Mesenchymal stem cell (in vitro differentiated cells and primary cell): ENCODE measurements at regions not wholly inside any gene's neighbourhood (a gene's known extent, or its start where the extent isn't known, plus 50 kb on each side); places are given as distances from the start of the nearest gene placed in this dataset.

Source experiments
- DNase-seq: peaks from one replicate; pipeline ENCODE4 v3.0.0-alpha.2; 2013
- H2AFZ ChIP-seq: one replicate; pipeline ENCODE4 v1.6.1; 2013; ENCODE audit warnings: low read depth, mild to moderate bottlenecking, control low read depth, inconsistent platforms, low read length, moderate library complexity
- H2AK5ac ChIP-seq: 2 replicates; pipeline ENCODE4 v1.6.1; 2013; ENCODE audit warnings: low read length, moderate library complexity, mild to moderate bottlenecking, inconsistent platforms; ENCODE audit not compliant: severe bottlenecking
- H2BK120ac ChIP-seq: one replicate; pipeline ENCODE4 v1.6.1; 2013; ENCODE audit warnings: low read depth, mild to moderate bottlenecking, inconsistent platforms, low read length, moderate library complexity
- H2BK12ac ChIP-seq, 2 experiments: one replicate each; pipeline ENCODE4 v1.6.1; 2013; ENCODE audit warnings: inconsistent platforms in 2 of 2, low read length in 2 of 2, mild to moderate bottlenecking in 2 of 2, moderate library complexity in 2 of 2, control low read depth in 1 of 2
- H2BK15ac ChIP-seq: one replicate; pipeline ENCODE4 v1.6.1; 2013; ENCODE audit warnings: mild to moderate bottlenecking, low read depth, inconsistent platforms; ENCODE audit not compliant: poor library complexity, severe bottlenecking
- H2BK5ac ChIP-seq: 2 replicates; pipeline ENCODE4 v1.6.1; 2013; ENCODE audit warnings: low read depth, mild to moderate bottlenecking, low read length, control low read depth, inconsistent platforms; ENCODE audit not compliant: poor library complexity, severe bottlenecking
- H3K14ac ChIP-seq, 2 experiments: one replicate each; pipeline ENCODE4 v1.6.1; 2013; ENCODE audit warnings: inconsistent platforms in 2 of 2, low read length in 2 of 2, control low read depth in 1 of 2, mild to moderate bottlenecking in 1 of 2, moderate library complexity in 1 of 2
- H3K18ac ChIP-seq, 2 experiments: one replicate each; pipeline ENCODE4 v1.6.1; 2013; ENCODE audit warnings: inconsistent platforms in 2 of 2, low read length in 2 of 2, control low read depth in 1 of 2, low read depth in 1 of 2, mild to moderate bottlenecking in 1 of 2
- H3K23ac ChIP-seq, 2 experiments: one replicate each; pipeline ENCODE4 v1.6.1; 2013; ENCODE audit warnings: inconsistent platforms in 2 of 2, low read length in 2 of 2, mild to moderate bottlenecking in 2 of 2, moderate library complexity in 2 of 2, control low read depth in 1 of 2
- H3K27ac ChIP-seq: 2 replicates; pipeline ENCODE4 v1.5.1; 2013; ENCODE audit warnings: mild to moderate bottlenecking, moderate library complexity, low read length, control low read depth, inconsistent platforms; ENCODE audit not compliant: poor library complexity, severe bottlenecking
- H3K27me3 ChIP-seq, 2 experiments: 2 replicates each; pipeline versions ENCODE4 v1.6.1 to v1.7.0; 2013; ENCODE audit warnings: low read length in 2 of 2, mild to moderate bottlenecking in 2 of 2, moderate library complexity in 2 of 2, control low read depth in 1 of 2, inconsistent platforms in 1 of 2; ENCODE audit not compliant: control insufficient read depth in 1 of 2, insufficient read depth in 1 of 2
- H3K36me3 ChIP-seq, 2 experiments: 2 replicates each; pipeline versions ENCODE4 v1.6.1 to v1.7.0; 2013; ENCODE audit warnings: low read length in 2 of 2, control low read depth in 1 of 2, inconsistent platforms in 1 of 2, low read depth in 1 of 2, mild to moderate bottlenecking in 1 of 2; ENCODE audit not compliant: insufficient read depth in 2 of 2, control insufficient read depth in 1 of 2
- H3K4ac ChIP-seq, 2 experiments: one replicate each; pipeline ENCODE4 v1.6.1; 2013; ENCODE audit warnings: inconsistent platforms in 2 of 2, low read length in 2 of 2, mild to moderate bottlenecking in 2 of 2, moderate library complexity in 2 of 2, control low read depth in 1 of 2, low read depth in 1 of 2
- H3K4me1 ChIP-seq: 2 replicates; pipeline ENCODE4 v1.6.1; 2013; ENCODE audit warnings: low read depth, low read length, control low read depth; ENCODE audit not compliant: control insufficient read depth, insufficient read depth
- H3K4me2 ChIP-seq: 2 replicates; pipeline ENCODE4 v1.6.1; 2013; ENCODE audit warnings: low read length, mild to moderate bottlenecking, inconsistent platforms; ENCODE audit not compliant: poor library complexity, severe bottlenecking
- H3K4me3 ChIP-seq, 2 experiments: 2 replicates each; pipeline versions ENCODE4 v1.5.1 to v1.7.0; 2013; ENCODE audit warnings: low read length in 2 of 2, mild to moderate bottlenecking in 2 of 2, control low read depth in 1 of 2, low read depth in 1 of 2; ENCODE audit not compliant: insufficient read depth in 1 of 2
- H3K79me1 ChIP-seq: replicated peaks from 2 replicates; pipeline ENCODE4 v1.6.1; 2013; ENCODE audit warnings: mild to moderate bottlenecking, control low read depth, low read length, inconsistent platforms; ENCODE audit not compliant: poor library complexity, severe bottlenecking
- H3K9ac ChIP-seq: 2 replicates; pipeline ENCODE4 v1.7.0; 2013; ENCODE audit warnings: mild to moderate bottlenecking, low read length, moderate library complexity
- H3K9me3 ChIP-seq: 2 replicates; pipeline ENCODE4 v1.7.0; 2013; ENCODE audit warnings: mild to moderate bottlenecking, low read length; ENCODE audit not compliant: control insufficient read depth
- H4K8ac ChIP-seq: one replicate; pipeline ENCODE4 v1.6.1; 2013; ENCODE audit warnings: inconsistent platforms, mild to moderate bottlenecking, low read length, moderate library complexity
- H4K91ac ChIP-seq: one replicate; pipeline ENCODE4 v1.6.1; 2013; ENCODE audit warnings: mild to moderate bottlenecking, low read length, inconsistent platforms
- WGBS: methylation state at CpG from one replicate; pipeline ENCODE4 v1.1.7; 2013; ENCODE audit warnings: mixed read lengths; 5-methylcytosine and 5-hydroxymethylcytosine counted together

DNA sequence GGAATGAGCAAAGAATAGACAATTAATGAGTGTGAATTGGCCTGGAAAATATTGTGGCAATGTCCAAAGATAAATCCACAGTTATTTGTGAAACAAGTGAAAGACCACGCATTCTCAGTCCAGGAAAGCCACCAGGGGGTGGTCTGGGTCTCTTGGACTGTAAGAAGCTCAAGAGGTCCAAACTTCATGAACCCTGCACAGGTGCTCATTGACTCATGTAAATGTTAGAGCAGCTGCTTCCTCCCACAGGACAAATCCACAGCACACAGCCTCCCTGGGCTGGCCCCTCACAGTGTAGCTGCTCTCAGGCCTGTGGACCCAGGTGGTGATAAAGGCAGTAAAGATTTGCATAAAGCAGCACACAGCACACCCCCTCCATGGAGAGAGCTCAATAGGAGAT, 114.0 kb downstream of the ZNF280B start:
- H3K4me3 ChIP-seq, result no peak overlapping the region
- H3K27me3 ChIP-seq, result peaks cover 18 to 31% of the 10 kb centered on the region in 2 experiments
- DNase-seq, result no peak
- no peak overlapping the region for H2AFZ ChIP-seq
- H2BK12ac ChIP-seq, result no peak overlapping the region
- H2AK5ac ChIP-seq, result no peak overlapping the region
- H4K91ac ChIP-seq, result no peak overlapping the region
- H3K23ac ChIP-seq, result no peak overlapping the region
- peaks cover 2% of the 10 kb centered on the region for H3K4me1 ChIP-seq
- H2BK5ac ChIP-seq, result no peak overlapping the region
- H3K36me3 ChIP-seq, result no peaks in the 10 kb centered on the region
- peaks cover 4% of the 10 kb centered on the region for H3K9me3 ChIP-seq
- no peak overlapping the region for H3K9ac ChIP-seq
- H4K8ac ChIP-seq, result no peak overlapping the region
- H3K27ac ChIP-seq, result no peak overlapping the region
- H2BK120ac ChIP-seq, result no peak overlapping the region
- H3K14ac ChIP-seq, result no peak overlapping the region
- 6% methylated on average over 1 of the region's 1 CpG for WGBS
- no peak overlapping the region for H3K18ac ChIP-seq
- H2BK15ac ChIP-seq, result no peak overlapping the region
- H3K4me2 ChIP-seq, result no peak overlapping the region
- no peaks in the 10 kb centered on the region for H3K79me1 ChIP-seq
- no peak overlapping the region for H3K4ac ChIP-seq

- H2AK5ac ChIP-seq, result no peak overlapping the region
- peaks cover 2% of the 10 kb centered on the region for H3K4me1 ChIP-seq
- no peak overlapping the region for H3K14ac ChIP-seq
- no peak overlapping the region for H3K4me3 ChIP-seq
- no peak for DNase-seq
- no peak overlapping the region for H3K4ac ChIP-seq
- H3K18ac ChIP-seq, result no peak overlapping the region
- H2AFZ ChIP-seq, result no peak overlapping the region
- no peak overlapping the region for H2BK15ac ChIP-seq
- peaks cover 18 to 33% of the 10 kb centered on the region in 2 experiments for H3K27me3 ChIP-seq
- no peak overlapping the region for H2BK5ac ChIP-seq
- no peak overlapping the region for H3K9ac ChIP-seq
- no peak overlapping the region for H2BK120ac ChIP-seq
- no peak overlapping the region for H3K27ac ChIP-seq
- no peak overlapping the region for H4K8ac ChIP-seq
- no peak overlapping the region for H2BK12ac ChIP-seq
- no peak overlapping the region for H3K4me2 ChIP-seq
- H4K91ac ChIP-seq, result no peak overlapping the region
- peaks cover 4% of the 10 kb centered on the region for H3K9me3 ChIP-seq
- H3K23ac ChIP-seq, result no peak overlapping the region
- 35% methylated on average over 2 of the region's 3 CpGs for WGBS
- H3K79me1 ChIP-seq, result no peaks in the 10 kb centered on the region
- H3K36me3 ChIP-seq, result no peaks in the 10 kb centered on the region
These were observed 113.3 kb downstream of the ZNF280B start for GRCh38 chr22:22395245-22395644.

- DNase-seq, result no peak
- 65% methylated on average over 6 of the region's 7 CpGs for WGBS
- Histone ChIP-seq H3K4me3 (peak overlapping the region in 1 of 2 experiments; percentile 45), H4K91ac (no peak overlapping the region), H3K4me2 (no peak overlapping the region), H2AK5ac (no peak overlapping the region), H2BK5ac (no peak overlapping the region), H3K9me3 (peaks cover 4% of the 10 kb centered on the region), H3K36me3 (no peaks in the 10 kb centered on the region), H3K4ac (no peak overlapping the region), H3K4me1 (peaks cover 2% of the 10 kb centered on the region), H3K23ac (no peak overlapping the region), H3K18ac (no peak overlapping the region), H3K27ac (no peak overlapping the region), H3K27me3 (peaks cover 12 to 27% of the 10 kb centered on the region in 2 experiments), H2BK12ac (no peak overlapping the region), H4K8ac (no peak overlapping the region), H3K14ac (no peak overlapping the region), H2BK120ac (no peak overlapping the region), H2AFZ (no peak overlapping the region), H2BK15ac (no peak overlapping the region), H3K79me1 (no peaks in the 10 kb centered on the region), H3K9ac (no peak overlapping the region)
These were observed 111.7 kb downstream of the ZNF280B start for GRCh38 chr22:22396741-22397291.

DNA sequence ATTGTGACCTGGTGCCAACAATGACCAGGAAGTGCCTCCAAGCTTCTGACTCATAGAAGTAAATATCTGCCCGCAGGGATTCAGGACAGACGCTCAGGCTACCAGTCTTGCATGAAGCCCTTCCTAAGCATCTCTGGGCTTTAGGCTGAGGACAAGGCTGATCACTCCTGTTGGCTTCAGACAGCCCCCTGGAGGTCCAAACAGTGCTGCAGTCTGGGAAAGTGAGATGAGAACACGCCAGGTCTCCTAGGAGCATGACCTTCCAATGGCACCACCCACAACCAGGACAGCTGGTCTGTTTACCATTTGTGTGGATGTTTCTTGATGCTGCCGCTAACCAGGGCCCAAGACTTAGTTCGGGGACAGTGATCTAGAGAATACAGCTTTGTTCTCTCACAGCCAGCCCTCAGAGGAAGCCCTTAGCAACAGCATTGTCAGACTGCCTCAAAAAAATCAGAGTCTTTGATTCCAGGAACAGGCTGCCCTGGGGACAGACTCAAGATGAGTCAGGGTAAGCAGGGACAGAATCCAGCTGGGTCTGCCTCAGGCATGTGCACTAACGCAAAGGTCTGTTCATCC, 111.2 kb downstream of the ZNF280B start:
- H4K91ac ChIP-seq, result no peak overlapping the region
- no peak for DNase-seq

More for the DNA sequence above, 111.2 kb downstream of the ZNF280B start:
- H3K4ac ChIP-seq, result no peak overlapping the region
- H2AFZ ChIP-seq, result no peak overlapping the region
- no peak overlapping the region for H3K23ac ChIP-seq
- H3K36me3 ChIP-seq, result no peaks in the 10 kb centered on the region
- H3K27ac ChIP-seq, result no peak overlapping the region
- H3K4me2 ChIP-seq, result no peak overlapping the region
- WGBS, result 60% methylated on average over 6 of the region's 6 CpGs
- no peak overlapping the region for H2AK5ac ChIP-seq
- H2BK12ac ChIP-seq, result no peak overlapping the region
- peaks cover 4% of the 10 kb centered on the region for H3K9me3 ChIP-seq
- peak overlapping the region; percentile 74 for H3K9ac ChIP-seq
- H2BK120ac ChIP-seq, result no peak overlapping the region
- H2BK15ac ChIP-seq, result no peak overlapping the region
- peaks cover 2% of the 10 kb centered on the region for H3K4me1 ChIP-seq
- H3K27me3 ChIP-seq, result peaks cover 12 to 22% of the 10 kb centered on the region in 2 experiments
- H4K8ac ChIP-seq, result no peak overlapping the region
- no peaks in the 10 kb centered on the region for H3K79me1 ChIP-seq
- no peak overlapping the region for H3K14ac ChIP-seq
- H2BK5ac ChIP-seq, result no peak overlapping the region
- peak overlapping the region in 1 of 2 experiments; percentile 45 for H3K4me3 ChIP-seq
- H3K18ac ChIP-seq, result no peak overlapping the region
